NCI-H345 treated with DMSO at 0.1 percent for 48 hours (cell line): ENCODE measurements at regions not wholly inside any gene's neighbourhood (a gene's known extent, or its start where the extent isn't known, plus 50 kb on each side); places are given as distances from the start of the nearest gene placed in this dataset.

Experiments used
- DNase-seq: peaks from one replicate; lab custom pipeline; 2025; ENCODE audit not compliant: unreplicated experiment; lab: John Stamatoyannopoulos, UW

- no peak for DNase-seq
Measured at GRCh38 chr4:53920883-53921282, 143.5 kb downstream of the CHIC2 start.

DNA sequence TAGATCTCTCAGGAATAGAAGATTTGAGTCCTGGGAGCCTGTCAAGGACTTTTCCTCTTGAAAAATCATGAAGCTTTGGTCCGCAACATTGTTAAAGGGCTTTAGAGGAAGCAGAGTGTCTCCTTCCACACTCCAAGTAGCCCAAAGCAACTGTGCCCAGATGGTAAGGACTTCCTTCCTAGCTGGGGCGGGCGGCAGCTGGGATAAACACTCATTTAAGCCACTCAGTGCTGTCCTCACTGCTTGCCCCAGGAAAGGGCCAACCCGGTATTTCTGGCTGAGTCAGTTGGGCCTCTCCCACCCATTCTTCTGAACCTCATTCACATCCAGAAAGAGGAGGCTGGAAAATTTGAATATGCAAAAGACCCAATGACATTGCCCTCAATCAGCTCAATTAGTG is 144.3 kb downstream of the CHIC2 start:
- no peak for DNase-seq

DNA sequence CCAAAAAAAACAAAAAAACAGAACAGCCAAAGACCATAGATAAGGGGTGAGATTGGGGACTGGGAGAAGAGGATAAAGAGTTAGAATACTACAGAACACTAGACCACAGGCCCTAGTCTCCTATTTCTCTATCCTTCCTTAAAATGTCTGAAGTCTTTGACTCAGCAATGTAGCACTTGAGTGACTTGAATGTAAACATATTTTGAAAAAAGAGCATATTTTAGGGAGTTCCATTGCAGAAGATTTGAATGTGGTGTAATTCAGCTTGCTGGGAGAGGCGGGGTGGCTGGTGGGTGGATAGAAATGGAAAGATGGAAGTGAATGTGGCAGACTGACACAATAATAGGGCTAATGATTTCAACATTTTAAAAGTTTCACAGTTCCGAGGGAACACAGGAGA is 144.9 kb downstream of the CHIC2 start:
- DNase-seq: no peak

DNA sequence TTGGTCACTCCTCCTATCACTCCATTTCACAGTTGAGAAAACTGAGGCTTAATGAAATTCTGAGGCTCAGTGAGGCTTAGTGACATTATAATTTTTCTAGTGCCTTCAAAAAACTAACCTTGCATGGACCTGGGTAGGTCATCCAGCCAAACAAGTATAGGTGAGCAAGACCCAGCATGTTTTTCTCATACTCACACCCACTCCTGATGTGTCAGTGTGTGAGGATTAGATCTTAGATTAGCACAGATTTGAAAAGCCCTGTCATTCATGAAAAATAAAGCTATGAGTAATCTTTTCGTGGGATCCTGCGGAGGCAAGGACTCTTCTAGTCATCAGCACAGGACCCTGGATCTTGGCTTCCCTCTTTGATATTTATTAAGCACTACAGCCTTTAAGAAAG is 146.7 kb downstream of the CHIC2 start:
- DNase-seq: no peak

DNA sequence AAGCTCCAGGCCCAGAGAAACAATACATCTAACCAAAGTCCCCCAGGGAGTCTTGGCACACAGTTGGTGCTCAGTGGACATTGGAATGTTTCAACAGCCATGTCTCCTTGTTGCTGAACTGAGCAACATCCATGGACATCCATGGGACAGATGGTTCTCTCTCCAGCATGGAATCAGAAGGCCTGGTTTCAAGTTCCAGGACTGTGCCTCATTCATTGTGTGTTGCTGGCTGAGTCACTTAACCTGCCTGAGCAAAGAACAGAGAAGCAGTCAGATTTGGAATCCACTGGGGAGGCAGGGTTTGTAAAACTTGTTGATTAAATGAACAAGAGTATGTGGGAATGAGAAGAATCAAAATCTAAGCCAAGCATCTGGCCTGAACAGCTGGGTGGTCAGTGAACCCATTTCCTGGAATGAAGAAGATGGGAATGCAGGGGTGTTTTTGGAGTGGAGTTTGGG is 147.9 kb downstream of the CHIC2 start:
- DNase-seq: no peak

GRCh38 chr4:53914313-53915016 is 149.9 kb downstream of the CHIC2 start:
- DNase-seq: no peak

GRCh38 chr4:53913771-53914170 is 150.6 kb downstream of the CHIC2 start:
- DNase-seq: no peak

DNA sequence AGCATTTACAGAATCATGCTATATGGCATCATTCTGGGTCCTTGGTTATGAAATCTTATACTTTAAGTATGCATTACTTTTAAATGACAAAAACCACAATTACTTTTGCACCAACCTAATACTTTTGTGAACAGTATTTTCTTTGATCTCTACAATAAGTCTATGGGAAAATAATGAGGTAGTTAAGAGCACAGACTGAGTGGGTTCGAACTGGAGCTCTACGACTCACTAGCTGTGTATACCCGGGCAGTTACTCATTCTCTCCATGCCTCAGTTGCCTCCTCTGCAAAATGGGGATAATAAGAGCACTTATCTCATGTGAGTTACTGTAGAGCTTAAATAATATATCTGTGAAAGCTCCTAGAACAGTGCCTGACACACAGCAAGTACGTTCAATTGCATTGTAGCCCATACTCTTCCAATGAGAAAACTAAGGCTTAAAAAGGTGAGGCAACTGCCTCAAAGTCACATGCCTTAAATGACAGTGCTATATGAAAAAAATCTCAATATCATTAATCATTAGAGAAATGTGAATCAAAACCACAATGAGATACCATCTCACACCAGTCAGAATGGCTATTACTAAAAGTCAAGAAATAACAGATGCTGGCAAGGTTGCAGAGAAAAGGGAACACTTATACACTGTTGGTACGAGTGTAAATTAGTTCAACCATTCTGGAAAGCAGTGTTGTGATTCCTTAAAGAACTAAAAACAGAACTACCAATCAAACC is 151.5 kb downstream of the CHIC2 start:
- no peak for DNase-seq

GRCh38 chr4:53908661-53909078 is 155.7 kb downstream of the CHIC2 start:
- peak; percentile 3 for DNase-seq

DNA sequence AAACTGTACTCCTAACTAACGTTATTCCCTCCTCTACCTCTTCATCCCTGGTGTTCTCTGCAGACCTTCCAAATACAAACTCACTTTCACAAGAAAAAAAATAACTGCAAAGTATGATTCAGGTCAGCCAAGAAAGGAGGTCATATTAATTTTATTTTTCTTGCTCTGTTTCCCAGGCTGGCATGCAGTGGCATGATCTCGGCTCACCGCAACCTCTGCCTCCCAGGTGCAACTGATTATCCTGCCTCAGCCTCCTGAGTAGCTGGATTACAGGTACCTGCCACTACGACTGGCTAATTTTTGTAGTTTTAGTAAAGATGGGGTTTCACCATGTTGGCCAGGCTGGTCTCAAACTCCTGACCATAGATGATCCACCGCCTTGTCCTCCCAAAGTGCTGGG is 156.6 kb downstream of the CHIC2 start:
- DNase-seq: no peak

DNA sequence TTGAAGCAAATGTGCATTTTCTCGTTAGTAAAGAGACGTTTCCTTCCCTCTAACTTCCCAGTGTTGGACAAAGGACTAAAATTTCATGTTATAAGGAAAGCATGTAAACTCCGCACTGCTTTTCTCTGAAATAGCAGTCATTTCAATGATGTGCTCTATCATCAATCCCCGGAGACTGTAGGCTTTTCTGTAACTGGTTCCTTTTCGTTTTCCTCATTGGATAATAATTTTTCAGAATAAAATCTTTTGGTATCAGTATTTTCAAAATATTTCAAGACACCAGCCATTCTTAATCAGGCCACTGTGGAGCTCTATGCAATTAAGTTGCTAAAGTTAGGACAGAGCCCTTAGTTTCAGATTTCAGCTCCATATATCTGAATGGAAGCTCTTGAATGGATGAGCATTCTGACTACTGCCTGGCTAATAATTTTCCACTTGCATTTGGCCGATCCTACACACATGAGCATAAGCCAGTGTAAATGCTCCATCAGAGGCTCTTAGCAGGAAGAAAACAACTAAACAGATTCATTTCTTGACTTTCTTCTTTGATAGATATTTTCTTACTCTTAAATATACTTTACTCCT is 157.7 kb downstream of the CHIC2 start:
- DNase-seq: no peak

- no peak for DNase-seq
Measured at GRCh38 chr4:53905941-53906377, 158.4 kb downstream of the CHIC2 start.

DNA sequence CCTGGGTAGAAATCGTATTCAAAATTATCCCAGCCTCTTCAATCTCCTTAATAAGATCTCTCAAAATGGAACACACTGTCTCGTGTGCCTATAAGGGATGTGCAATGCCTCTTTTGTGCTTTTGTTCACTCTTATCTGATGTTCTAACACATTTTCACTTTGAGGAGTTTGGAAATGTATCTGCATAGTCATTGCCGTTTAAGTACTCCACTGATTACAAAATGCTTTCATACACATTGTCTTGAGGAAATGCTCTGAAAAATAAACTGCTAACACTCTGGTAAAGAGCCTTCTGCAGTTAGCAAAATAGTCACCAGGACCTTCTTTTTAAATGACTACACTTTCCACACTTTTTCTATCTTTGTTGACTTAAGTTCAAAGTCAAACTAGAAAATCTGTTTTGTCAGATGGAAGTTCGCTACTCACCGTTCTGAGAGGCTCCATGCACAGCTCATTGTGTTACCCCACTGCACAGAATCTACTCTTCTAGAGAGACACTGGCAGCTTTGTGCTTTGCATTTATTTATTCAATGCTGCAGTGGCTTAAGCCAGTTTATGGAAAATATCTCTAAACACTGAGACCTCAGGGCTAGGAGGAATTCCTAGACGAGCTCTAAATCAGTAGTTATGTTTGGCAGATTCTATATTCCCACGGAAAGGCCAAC is 159.0 kb downstream of the CHIC2 start:
- no peak for DNase-seq

- no peak for DNase-seq
Measured at GRCh38 chr4:53902786-53903185, 161.6 kb downstream of the CHIC2 start.

- DNase-seq: no peak
Measured at GRCh38 chr4:53900271-53900649, 164.1 kb downstream of the CHIC2 start.

GRCh38 chr4:53899586-53900270 is 164.7 kb downstream of the CHIC2 start:
- DNase-seq: no peak

- peak; percentile 31 for DNase-seq
Measured at GRCh38 chr4:53895137-53895536, 169.3 kb downstream of the CHIC2 start.

DNA sequence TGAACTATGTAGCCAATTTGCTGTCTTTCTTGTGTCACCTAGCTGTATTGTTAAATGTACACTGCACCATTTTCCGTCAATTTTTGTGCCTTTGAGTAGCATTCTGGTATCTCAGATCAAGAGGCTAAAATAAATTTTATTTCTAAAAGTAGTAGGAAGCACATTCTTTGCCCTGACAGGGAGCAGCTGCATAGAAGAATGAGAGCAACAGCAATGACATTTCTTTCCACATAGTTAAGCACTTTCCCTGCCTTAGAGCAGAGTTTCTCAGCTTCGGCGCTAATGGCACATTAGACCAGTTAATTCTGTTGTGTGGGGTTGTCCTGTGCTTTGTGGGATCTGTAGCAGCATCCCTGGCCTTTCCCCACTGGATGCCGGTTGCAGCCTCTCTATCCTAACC is 173.9 kb downstream of the CHIC2 start:
- DNase-seq: no peak

- DNase-seq: no peak
Measured at GRCh38 chr4:53889326-53890055, 174.9 kb downstream of the CHIC2 start.

- no peak for DNase-seq
Measured at GRCh38 chr4:53886090-53886489, 178.3 kb downstream of the CHIC2 start.
